GM12878 (cell line): ENCODE measurements at regions not wholly inside any gene's neighbourhood (a gene's known extent, or its start where the extent isn't known, plus 50 kb on each side); places are given as distances from the start of the nearest gene placed in this dataset.

ENCODE experiments used
- ATAC-seq: fragments of 200-7000 bp; cut with Tn5 transposase; 3 replicates; pipeline ENCODE4 v1.9.1; 2020; ENCODE audit warnings: mild to moderate bottlenecking, moderate library complexity
- BruUV-seq: library from RNA; stranded (reverse); fragments of 400-500 nt; replicated peaks from 2 replicates; lab custom pipeline; 2021; lab: Mats Ljungman, UMichigan
- CTCF ChIA-PET: fragments of 300-600 bp; sonication (Branson Sonifier 250); formaldehyde crosslinking; extraction: SDS; loops from one replicate; lab custom pipeline; 2021; ENCODE audit warnings: inconsistent platforms; lab: Yijun Ruan, JAX
- POLR2A ChIA-PET: fragments of 350-600 bp; formaldehyde crosslinking; extraction: SDS; loops from one replicate; lab custom pipeline; 2021; ENCODE audit warnings: inconsistent platforms; lab: Charles Lee
- RAD21 ChIA-PET: fragments of 300-600 bp; sonication (Branson Sonifier 250); formaldehyde crosslinking; loops from one replicate; lab custom pipeline; 2023; ENCODE audit warnings: antibody characterized with exemption; ENCODE audit not compliant: unreplicated experiment; lab: Charles Lee
- SMC1A ChIA-PET: fragments of 300-600 bp; sonication (Branson Sonifier 250); formaldehyde crosslinking; loops from one replicate; lab custom pipeline; 2023; ENCODE audit not compliant: unreplicated experiment, uncharacterized antibody; lab: Charles Lee
- DNase-seq: peaks from one replicate; pipeline ENCODE4 v3.0.0-alpha.2; 2011; ENCODE audit warnings: low read depth, low spot score
- FAIRE-seq: peaks from 3 replicates; lab custom pipeline; 2011; peaks lifted over from hg19 to GRCh38; lab: Jason Lieb, UNC
- H2AFZ ChIP-seq: 2 replicates; pipeline ENCODE4 v1.6.0; 2011; ENCODE audit warnings: low read depth, low read length, control low read depth; ENCODE audit not compliant: control insufficient read depth
- H3K27ac ChIP-seq: 2 replicates; pipeline ENCODE4 v1.5.1; 2011; ENCODE audit warnings: control low read depth; ENCODE audit not compliant: control insufficient read depth, insufficient read depth
- H3K27me3 ChIP-seq, 2 experiments: replicated peaks in 1 of 2; 2 replicates each; pipeline versions ENCODE4 v1.6.0 to v1.6.1; 2011; ENCODE audit warnings: low read length in 1 of 2; ENCODE audit not compliant: control insufficient read depth in 2 of 2, insufficient read depth in 2 of 2
- H3K36me3 ChIP-seq, 2 experiments: 2 replicates each; pipeline ENCODE4 v1.5.1; 2011; ENCODE audit warnings: low read length in 1 of 2; ENCODE audit not compliant: control insufficient read depth in 2 of 2, insufficient read depth in 2 of 2
- H3K4me1 ChIP-seq: 2 replicates; pipeline ENCODE4 v1.6.1; 2011; ENCODE audit warnings: mild to moderate bottlenecking, low read length, moderate library complexity, mixed read lengths; ENCODE audit not compliant: control insufficient read depth, insufficient read depth
- H3K4me2 ChIP-seq: 2 replicates; pipeline ENCODE4 v1.6.0; 2011; ENCODE audit warnings: control low read depth; ENCODE audit not compliant: control insufficient read depth, insufficient read depth
- H3K4me3 ChIP-seq: fragments of 200-600 bp; sonication (generic); 2 replicates; pipeline ENCODE4 v1.5.1; 2016
- H3K79me2 ChIP-seq: 2 replicates; pipeline ENCODE4 v1.6.0; 2011; ENCODE audit warnings: low read length; ENCODE audit not compliant: control insufficient read depth, insufficient read depth
- H3K9ac ChIP-seq: 2 replicates; pipeline ENCODE4 v1.8.0; 2011; ENCODE audit warnings: low read length, control low read depth, mixed read lengths; ENCODE audit not compliant: control insufficient read depth, insufficient read depth
- H3K9me3 ChIP-seq: replicated peaks from 3 replicates; pipeline ENCODE4 v1.5.1; 2011; ENCODE audit warnings: mild to moderate bottlenecking, low read length; ENCODE audit not compliant: control insufficient read depth, insufficient read depth
- H4K20me1 ChIP-seq: 2 replicates; pipeline ENCODE4 v1.6.0; 2011; ENCODE audit not compliant: control insufficient read depth, insufficient read depth
- ASH2L ChIP-seq: fragments of 300-600, 200-600 bp; sonication (generic); IDR thresholded peaks from 2 replicates; pipeline ENCODE4 v1.6.1; 2017; ENCODE audit warnings: low read depth, mild to moderate bottlenecking, borderline replicate concordance
- CBFB ChIP-seq: IDR thresholded peaks from 2 replicates; pipeline ENCODE4 v1.6.1; 2016; ENCODE audit warnings: antibody characterized with exemption, low read depth
- CBX3 ChIP-seq: fragments of 200-600 bp; sonication (generic); IDR thresholded peaks from 2 replicates; pipeline ENCODE4 v1.6.1; 2016; ENCODE audit warnings: low read depth, borderline replicate concordance
- CBX5 ChIP-seq: sonication (generic); IDR thresholded peaks from 2 replicates; pipeline ENCODE4 v1.6.1; 2016; ENCODE audit warnings: low read depth, moderate library complexity, mild to moderate bottlenecking, inconsistent platforms
- ETV6 ChIP-seq, 2 experiments: fragments of 450-650 bp in 1 of 2; IDR thresholded peaks in 1 of 2; conservative IDR thresholded peaks in 1 of 2; 2 replicates each; pipeline ENCODE4 v1.6.1; 2014; ENCODE audit warnings: antibody characterized with exemption in 1 of 2, borderline replicate concordance in 1 of 2, low read depth in 1 of 2, mild to moderate bottlenecking in 1 of 2, moderate library complexity in 1 of 2
- IRF3 ChIP-seq: fragments of 450-650 bp; IDR thresholded peaks from 2 replicates; pipeline ENCODE4 v1.6.1; 2014; ENCODE audit warnings: mild to moderate bottlenecking
- LARP7 ChIP-seq: fragments of 450-650 bp; IDR thresholded peaks from 2 replicates; pipeline ENCODE4 v1.6.1; 2017; ENCODE audit warnings: mild to moderate bottlenecking
- MEF2A ChIP-seq: IDR thresholded peaks from 2 replicates; pipeline ENCODE4 v1.6.1; 2011; ENCODE audit warnings: low read depth, mild to moderate bottlenecking, low read length, moderate library complexity; ENCODE audit not compliant: insufficient read depth
- MLLT1 ChIP-seq: fragments of 450-650 bp; IDR thresholded peaks from 2 replicates; pipeline ENCODE4 v1.6.1; 2016; ENCODE audit warnings: mild to moderate bottlenecking
- MTA2 ChIP-seq: fragments of 450-650 bp; IDR thresholded peaks from 2 replicates; pipeline ENCODE4 v1.6.1; 2016; ENCODE audit warnings: low read depth, mild to moderate bottlenecking, moderate library complexity
- PAX8 ChIP-seq: fragments of 450-650 bp; IDR thresholded peaks from 2 replicates; pipeline ENCODE4 v1.6.1; 2017; ENCODE audit warnings: mild to moderate bottlenecking, moderate library complexity
- PBX3 ChIP-seq: IDR thresholded peaks from 2 replicates; pipeline ENCODE4 v1.6.1; 2011; ENCODE audit warnings: mild to moderate bottlenecking, low read depth, low read length, moderate library complexity; ENCODE audit not compliant: insufficient replicate concordance
- RAD51 ChIP-seq: fragments of 450-650 bp; IDR thresholded peaks from 2 replicates; pipeline ENCODE4 v1.6.1; 2016; ENCODE audit warnings: moderate library complexity, mild to moderate bottlenecking, inconsistent platforms
- RELB ChIP-seq: fragments of 450-650 bp; IDR thresholded peaks from 2 replicates; pipeline ENCODE4 v1.6.1; 2017; ENCODE audit warnings: low read depth, mild to moderate bottlenecking, moderate library complexity
- SMAD5 ChIP-seq: IDR thresholded peaks from 2 replicates; pipeline ENCODE4 v1.6.1; 2016; ENCODE audit warnings: antibody characterized with exemption, low read depth
- SREBF1 ChIP-seq: IDR thresholded peaks from 2 replicates; pipeline ENCODE4 v1.6.1; 2012; ENCODE audit warnings: mild to moderate bottlenecking, low read length
- SREBF2 ChIP-seq: IDR thresholded peaks from 2 replicates; pipeline ENCODE4 v1.6.1; 2012; ENCODE audit warnings: mild to moderate bottlenecking, low read length
- USF2 ChIP-seq: IDR thresholded peaks from 2 replicates; pipeline ENCODE4 v1.6.1; 2011; ENCODE audit warnings: low read depth, low read length, improper control_type of control experiment, borderline replicate concordance
- ZBED1 ChIP-seq: IDR thresholded peaks from 2 replicates; pipeline ENCODE4 v1.6.1; 2016; ENCODE audit warnings: borderline replicate concordance
- ZNF24 ChIP-seq: fragments of 450-650 bp; IDR thresholded peaks from 2 replicates; pipeline ENCODE4 v1.6.1; 2017; ENCODE audit warnings: antibody characterized with exemption, mild to moderate bottlenecking
- WGBS: methylation state at CpG from one replicate; pipeline ENCODE4 v1.1.6; 2016; ENCODE audit warnings: low lambda C conversion rate; ENCODE audit not compliant: insufficient replicate concordance, insufficient coverage; ENCODE audit errors: missing lambda C conversion rate; 5-methylcytosine and 5-hydroxymethylcytosine counted together
- in situ Hi-C: fragments of 300-500 bp; cut with MboI; formaldehyde crosslinking; loops from 9 replicates; pipeline ENCODE4 v1.14.3; 2018; ENCODE audit warnings: mixed read lengths
- intact Hi-C: fragments of 100-400 bp; cut with micrococcal nuclease; formaldehyde crosslinking; loops from one replicate; pipeline ENCODE4 v1.14.2; 2022; ENCODE audit not compliant: unreplicated experiment

- TF ChIP-seq RELB: no peak
- no peak for TF ChIP-seq ASH2L
- no peak for TF ChIP-seq LARP7
- TF ChIP-seq MLLT1: no peak
- no peak for TF ChIP-seq RAD51
- no peak for TF ChIP-seq IRF3
Observed at GRCh38 chr12:97235102-97235501, 227.5 kb upstream of the RMST start (continued).

- Histone ChIP-seq H3K4me1 (no peaks in the 10 kb centered on the region), H4K20me1 (no peaks in the 10 kb centered on the region), H3K27ac (no peak overlapping the region), H3K4me2 (no peak overlapping the region), H3K4me3 (no peak overlapping the region), H3K36me3 (no peaks in the 10 kb centered on the region), H2AFZ (no peak overlapping the region), H3K9me3 (no peaks in the 10 kb centered on the region), H3K9ac (no peak overlapping the region), H3K27me3 (no peaks in the 10 kb centered on the region), H3K79me2 (no peaks in the 10 kb centered on the region)
- SMC1A ChIA-PET: interaction anchor here (0.9 kb wide), 1 partner anchor 17 kb away, joined by 3 read pairs; no protein-coding TSS in a partner anchor
- POLR2A ChIA-PET: no interaction called here
- intact Hi-C loops: no loop called here
- ATAC-seq (no peak), FAIRE-seq (no peak), DNase-seq (no peak)
- CTCF ChIA-PET: interaction anchor here (1.0 to 1.9 kb wide), 2 partner anchors 9 to 16 kb away, joined by 3 to 6 read pairs; no protein-coding TSS in a partner anchor
- RAD21 ChIA-PET: no interaction called here
- WGBS: 63% methylated on average over 4 of the region's 4 CpGs
- in situ Hi-C loops: no loop called here
- no TSS peak for BruUV-seq
- no peak for TF ChIP-seq USF2
- no peak for TF ChIP-seq SMAD5
- TF ChIP-seq CBFB: no peak
- TF ChIP-seq SREBF2: no peak
- no peak for TF ChIP-seq PBX3
- no peak for TF ChIP-seq MTA2
- TF ChIP-seq ETV6 (conservative IDR thresholded peaks at IDR 0.05 in 1 of 2, IDR thresholded peaks at IDR 0.05 in 1 of 2; ENCODE audit: borderline replicate concordance in 1 of 2, low read depth in 1 of 2): no peak
- TF ChIP-seq SREBF1: no peak
- TF ChIP-seq ZBED1: no peak
- no peak for TF ChIP-seq CBX5
- TF ChIP-seq PAX8: no peak
- TF ChIP-seq CBX3: no peak
- no peak for TF ChIP-seq ZNF24
- no peak for TF ChIP-seq MEF2A
Observed at GRCh38 chr12:97246368-97246767, 216.2 kb upstream of the RMST start.
